GM19193 (cell line): ENCODE measurements at regions not wholly inside any gene's neighbourhood (a gene's known extent, or its start where the extent isn't known, plus 50 kb on each side); places are given as distances from the start of the nearest gene placed in this dataset.

ENCODE experiments used
- POLR2A ChIP-seq: IDR thresholded peaks from 4 replicates; pipeline ENCODE4 v1.6.1; 2011; ENCODE audit not compliant: insufficient read depth, insufficient read length; ENCODE audit errors: extremely low read depth

DNA sequence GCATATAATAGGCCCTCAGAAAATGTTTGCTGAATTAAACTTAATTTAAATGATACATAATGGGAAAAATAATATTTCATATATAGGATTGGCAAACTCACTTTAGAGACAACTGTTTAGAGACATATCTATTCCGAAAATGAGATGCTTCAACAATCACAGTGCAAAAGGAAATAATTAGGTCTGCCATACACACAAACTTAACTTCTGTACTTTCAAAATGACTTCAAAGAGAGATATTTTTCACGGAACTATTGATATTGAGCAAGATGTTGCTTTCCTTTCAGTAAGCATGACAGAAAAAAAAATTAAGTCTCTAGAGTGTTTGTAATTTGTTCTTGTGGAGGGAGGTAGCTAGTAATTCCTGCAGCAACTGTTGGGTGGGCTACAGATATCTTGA lies 769.5 kb downstream of the TUSC7 start:
- TF ChIP-seq POLR2A: no peak

DNA sequence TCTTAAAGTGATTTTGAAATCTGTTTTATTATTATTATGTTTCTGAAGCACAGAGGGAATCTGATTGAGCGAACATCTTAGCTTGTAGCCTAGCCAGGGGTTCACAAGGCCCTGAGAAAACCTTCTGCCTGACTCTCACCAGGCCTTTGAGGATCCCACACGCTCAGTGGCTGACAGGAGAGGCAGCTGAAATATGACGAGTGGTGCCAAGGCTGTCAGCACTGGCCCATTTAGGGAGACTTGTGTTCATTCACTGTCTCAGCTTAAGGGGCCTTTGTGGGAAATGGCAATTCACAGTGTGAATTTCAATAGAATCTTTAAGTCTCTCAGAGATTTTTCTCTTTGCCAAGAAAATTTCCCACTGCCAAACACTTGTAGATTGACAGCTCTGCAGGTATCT lies 770.9 kb downstream of the TUSC7 start:
- TF ChIP-seq POLR2A: no peak

GRCh38 chr3:117480972-117481371 lies 771.4 kb downstream of the TUSC7 start:
- no peak for TF ChIP-seq POLR2A

- no peak for TF ChIP-seq POLR2A
Observed at GRCh38 chr3:117483839-117484238, 774.3 kb downstream of the TUSC7 start.

DNA sequence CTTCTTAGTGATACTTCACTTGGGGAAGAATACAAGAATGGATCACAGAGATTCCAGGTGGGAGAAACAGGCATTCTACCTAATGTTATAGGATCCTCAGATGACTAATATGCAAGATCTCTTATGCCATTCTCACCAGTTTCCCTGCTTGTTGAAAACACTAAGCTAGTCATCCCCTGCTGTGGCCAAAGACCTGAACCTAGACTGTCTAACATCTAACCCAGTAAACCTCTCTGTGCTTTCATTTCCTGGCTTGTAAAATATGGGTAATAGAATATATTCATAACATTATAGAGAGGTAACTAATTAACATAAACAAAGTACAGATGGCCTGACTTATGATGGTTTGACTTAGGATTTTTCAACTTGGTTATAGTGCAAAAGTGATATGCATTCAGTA lies 776.3 kb downstream of the TUSC7 start:
- no peak for TF ChIP-seq POLR2A

DNA sequence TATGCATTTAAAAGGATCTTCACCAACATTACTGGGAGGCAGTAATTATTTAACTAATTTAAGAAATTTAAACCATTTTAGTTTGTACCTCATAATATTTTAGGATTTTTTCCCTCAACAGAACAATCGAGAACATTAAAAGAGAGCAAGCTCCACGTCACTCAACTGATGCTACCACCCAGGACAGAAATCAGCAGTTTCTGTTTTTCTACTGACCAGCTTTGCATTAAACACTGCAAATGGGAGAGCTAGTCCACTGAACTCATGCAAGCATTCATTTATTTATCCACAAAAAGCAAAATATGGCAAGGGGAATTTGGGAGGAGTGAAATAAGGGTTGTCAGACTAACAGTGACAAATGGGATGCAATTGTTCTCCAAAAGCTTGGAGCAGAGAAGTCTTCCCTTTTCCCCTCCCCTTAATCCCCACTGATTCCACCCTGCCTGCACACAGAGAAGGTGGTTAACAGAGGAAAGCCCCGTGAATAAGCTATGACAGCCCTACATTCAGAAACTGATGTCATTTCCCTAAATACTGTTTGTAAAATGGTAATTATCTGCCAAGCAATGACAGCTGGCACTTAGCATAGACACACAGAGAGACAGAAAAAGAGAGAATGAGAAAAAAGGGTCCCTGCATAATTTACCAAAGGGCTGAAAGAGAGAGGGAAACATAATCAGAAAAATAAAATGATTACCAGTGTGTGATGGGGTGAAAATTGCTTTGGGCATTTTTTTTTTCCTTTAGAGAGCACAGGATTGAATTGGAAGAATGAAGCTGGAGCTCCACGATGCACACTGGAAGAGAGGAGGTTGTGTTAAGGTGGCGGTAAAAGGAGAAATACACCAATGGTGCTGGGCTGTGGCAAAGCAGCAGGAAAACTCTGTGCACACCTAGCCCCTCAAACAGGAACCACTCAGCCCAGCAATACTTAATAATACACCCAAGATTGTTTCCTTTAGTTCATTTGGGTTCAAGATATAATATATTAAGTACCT lies 777.4 kb downstream of the TUSC7 start:
- no peak for TF ChIP-seq POLR2A

DNA sequence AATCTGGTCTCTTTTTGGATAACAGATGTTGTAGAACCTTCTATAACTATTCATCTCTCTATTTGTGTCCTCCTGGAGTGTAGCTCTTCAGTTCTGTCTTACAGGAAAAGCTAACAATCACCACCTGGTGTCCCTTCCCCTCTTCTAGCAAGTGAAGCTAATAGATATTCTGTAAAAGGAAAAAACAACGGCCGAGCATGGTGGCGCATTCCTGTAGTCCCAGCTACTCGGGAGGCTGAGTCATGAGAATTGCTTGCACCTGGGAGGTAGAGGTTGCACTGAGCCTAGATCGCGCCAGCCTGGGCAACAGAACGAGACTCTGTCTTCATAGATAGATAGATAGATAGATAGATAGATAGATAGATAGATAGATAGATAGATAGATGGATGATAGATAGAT lies 779.4 kb downstream of the TUSC7 start:
- no peak for TF ChIP-seq POLR2A

GRCh38 chr3:117489663-117490079 lies 780.1 kb downstream of the TUSC7 start:
- no peak for TF ChIP-seq POLR2A

DNA sequence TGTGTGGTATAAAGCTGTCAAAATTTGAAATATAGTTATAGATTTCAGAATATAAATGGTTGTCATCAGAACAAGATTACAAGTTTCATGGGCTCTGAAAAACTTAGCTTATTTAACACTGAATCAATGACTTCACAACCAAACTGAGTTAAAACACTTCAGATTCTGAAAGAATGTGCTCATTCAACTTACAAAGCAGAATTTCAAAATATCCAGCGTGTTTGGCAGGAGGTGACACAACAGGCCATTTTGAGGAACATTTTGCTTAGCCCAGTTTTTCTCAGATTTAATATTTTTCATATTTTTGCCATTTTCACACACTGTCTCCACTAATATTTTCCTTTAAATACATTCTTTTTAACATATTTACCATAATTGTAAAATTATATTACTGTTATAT lies 781.1 kb downstream of the TUSC7 start:
- no peak for TF ChIP-seq POLR2A

DNA sequence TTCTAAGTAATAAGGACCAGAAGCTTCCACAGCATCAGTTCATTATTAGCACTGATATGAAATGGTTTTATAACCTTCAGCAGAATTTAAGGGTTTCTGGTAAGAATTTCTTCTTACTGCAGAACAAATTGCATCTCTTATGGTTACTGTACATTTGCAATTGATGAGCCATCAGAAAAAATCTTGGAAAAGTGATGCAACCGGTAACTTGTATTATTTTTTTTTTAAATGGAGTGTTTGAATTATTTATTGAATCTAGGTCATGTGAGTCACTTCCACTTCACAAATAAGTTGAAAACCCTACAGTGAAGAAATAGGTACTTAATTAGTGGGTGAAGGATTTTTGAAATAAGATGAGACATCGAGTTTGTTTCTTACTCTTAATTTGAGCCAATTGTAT lies 786.0 kb downstream of the TUSC7 start:
- TF ChIP-seq POLR2A: no peak

- no peak for TF ChIP-seq POLR2A
Observed at GRCh38 chr3:117499189-117499870, 789.8 kb downstream of the TUSC7 start.

DNA sequence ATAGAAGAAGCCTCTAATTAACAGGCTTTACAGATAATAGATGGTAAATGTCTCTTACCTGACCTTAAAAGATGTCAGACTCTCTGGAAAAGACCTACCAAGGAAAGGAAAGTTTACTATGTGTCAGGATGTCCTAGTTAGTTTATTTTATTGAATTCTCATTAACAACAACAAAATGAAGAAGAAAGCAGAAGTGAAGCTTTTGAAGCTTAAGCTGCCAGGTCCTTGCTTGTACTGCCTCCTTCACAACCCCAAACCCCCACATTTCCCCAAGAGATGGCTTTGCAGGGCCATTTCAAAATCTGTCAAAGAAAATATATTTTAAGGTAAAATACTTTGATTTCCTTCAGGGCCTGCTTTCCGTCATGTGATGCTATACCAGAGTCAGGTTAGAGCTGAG lies 798.4 kb downstream of the TUSC7 start:
- TF ChIP-seq POLR2A: no peak

DNA sequence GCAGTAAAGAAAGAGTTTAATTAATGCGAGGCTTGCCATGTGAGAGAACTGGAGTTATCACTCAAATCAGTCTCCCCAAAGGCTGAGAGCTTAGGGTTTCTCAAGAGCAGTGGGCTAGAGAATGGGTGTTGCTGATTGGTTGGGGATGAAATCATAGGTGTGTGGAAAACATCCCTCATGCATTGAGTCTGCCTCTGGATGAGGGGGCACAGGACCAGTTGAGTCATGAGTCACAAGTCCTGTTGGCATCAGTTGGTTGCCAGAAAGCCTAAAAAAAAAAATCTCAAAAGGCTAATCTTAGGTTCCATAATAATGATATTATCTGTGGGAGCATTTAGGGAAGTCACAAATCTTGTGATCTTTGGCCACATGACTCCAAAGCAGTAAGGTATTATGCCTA lies 800.3 kb downstream of the TUSC7 start:
- TF ChIP-seq POLR2A: no peak

DNA sequence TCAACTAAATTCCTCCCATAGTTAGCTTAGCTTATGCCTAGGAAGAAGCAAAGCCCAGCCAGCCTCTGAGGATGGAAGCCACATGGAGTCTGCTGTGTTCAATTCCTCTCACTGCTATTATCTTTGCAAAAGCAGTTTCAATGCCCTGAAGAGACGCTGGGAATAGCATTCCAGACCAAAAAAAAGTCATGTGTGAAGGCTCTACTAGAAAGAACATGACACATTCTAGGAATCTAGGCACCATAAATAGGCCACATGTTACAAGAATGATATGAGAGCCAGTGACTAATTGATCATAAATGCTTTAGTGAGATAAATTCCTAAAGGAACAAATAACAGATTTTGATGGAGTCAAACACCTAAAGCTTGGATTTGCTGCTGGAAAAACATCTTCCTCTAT lies 800.8 kb downstream of the TUSC7 start:
- TF ChIP-seq POLR2A: no peak

- TF ChIP-seq POLR2A: no peak
Observed at GRCh38 chr3:117512975-117513374, 803.4 kb downstream of the TUSC7 start.

DNA sequence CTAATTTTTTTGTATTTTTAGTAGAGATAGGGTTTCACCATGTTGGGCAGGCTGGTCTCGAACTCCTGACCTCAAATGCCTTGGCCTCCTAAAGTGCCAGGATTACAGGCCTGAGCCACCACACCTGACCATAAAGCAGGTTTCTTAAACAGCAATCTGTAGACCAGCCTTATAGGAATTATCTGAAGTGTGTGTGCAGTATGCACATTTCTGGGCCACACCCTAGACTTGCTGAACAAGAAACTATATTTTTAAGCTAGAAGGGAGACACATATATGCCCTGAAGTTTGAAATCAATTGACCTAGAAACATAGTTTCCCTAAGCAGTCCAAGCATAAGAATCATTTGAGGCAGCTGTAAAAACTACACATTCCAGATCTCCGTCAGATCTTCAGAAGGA lies 805.7 kb downstream of the TUSC7 start:
- TF ChIP-seq POLR2A: no peak

DNA sequence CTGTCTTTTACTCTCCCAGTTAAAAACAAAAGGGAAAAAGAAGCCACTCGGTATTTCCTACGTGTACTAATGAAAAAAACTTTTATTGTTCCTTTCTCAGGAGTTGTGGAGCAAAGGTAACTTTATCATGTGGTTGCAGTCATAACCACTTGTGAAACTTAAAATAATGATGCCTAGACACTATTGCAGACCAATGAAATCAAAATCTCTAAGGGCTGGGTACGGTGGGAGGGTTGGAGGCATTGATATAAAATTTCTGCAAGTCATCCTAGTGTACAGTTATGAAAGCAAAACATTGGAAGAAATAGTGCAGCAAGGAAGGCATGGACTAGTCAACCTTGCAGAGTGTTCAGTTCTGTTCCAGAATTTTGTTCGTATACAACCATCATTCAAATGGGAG lies 808.8 kb downstream of the TUSC7 start:
- TF ChIP-seq POLR2A: no peak

- no peak for TF ChIP-seq POLR2A
Observed at GRCh38 chr3:117519776-117520175, 810.2 kb downstream of the TUSC7 start.
